BJ (cell line): ENCODE measurements at regions not wholly inside any gene's neighbourhood (a gene's known extent, or its start where the extent isn't known, plus 50 kb on each side); places are given as distances from the start of the nearest gene placed in this dataset.
A peak's percentile ranks its signal among the peaks of the same experiment; 100 is the strongest.

Experiments used
- CTCF ChIA-PET: fragments of 350-600 bp; formaldehyde crosslinking; extraction: SDS; loops from one replicate; lab custom pipeline; 2021; ENCODE audit warnings: antibody characterized with exemption, inconsistent platforms; lab: Yijun Ruan, JAX
- POLR2A ChIA-PET: fragments of 300-600 bp; sonication (Branson Sonifier 250); formaldehyde crosslinking; extraction: SDS; loops from one replicate; lab custom pipeline; 2021; ENCODE audit warnings: antibody characterized with exemption; lab: Charles Lee
- DNase-seq: peaks from one replicate; pipeline ENCODE4 v3.0.0-alpha.2; 2011; ENCODE audit warnings: low read depth
- H3K27me3 ChIP-seq: 2 replicates; pipeline ENCODE4 v1.6.0; 2011; ENCODE audit warnings: low read length; ENCODE audit not compliant: control insufficient read depth, insufficient read depth
- H3K36me3 ChIP-seq: 2 replicates; pipeline ENCODE4 v1.5.1; 2011; ENCODE audit warnings: low read length; ENCODE audit not compliant: control insufficient read depth, insufficient read depth
- H3K4me3 ChIP-seq: 2 replicates; pipeline ENCODE4 v1.5.1; 2011; ENCODE audit warnings: low read depth, mild to moderate bottlenecking, control low read depth, low read length
- TF ChIP-seq, protein P1 (sequence below): IDR thresholded peaks from 2 replicates; pipeline ENCODE4 v1.5.1; 2011; ENCODE audit warnings: low read depth, mild to moderate bottlenecking, control low read depth, inconsistent platforms, low read length, moderate library complexity; ENCODE audit not compliant: insufficient read depth

DNA sequence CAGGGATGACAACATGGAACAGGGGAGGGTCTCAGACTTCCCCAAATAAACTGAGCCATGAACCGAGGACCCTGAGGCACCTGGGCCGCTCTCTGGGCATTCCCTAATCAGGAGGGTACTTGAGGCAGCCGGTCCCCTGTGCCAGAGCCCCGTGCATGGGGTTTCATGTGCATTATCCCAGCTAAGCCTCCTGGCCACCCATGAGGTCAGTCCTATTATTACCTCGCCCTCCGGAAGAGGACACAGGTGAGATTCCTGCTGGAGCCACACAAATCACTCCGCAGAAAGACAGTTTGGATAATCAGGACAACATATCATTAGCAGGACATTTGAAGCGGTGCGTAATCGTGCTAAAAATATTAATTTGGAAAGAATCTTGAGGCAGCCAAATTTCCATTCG lies 274.0 kb downstream of the PARN start:
- ChIA-PET POLR2A (no interaction called here), CTCF (interaction anchor here (0.6 kb wide), 1 partner anchor 40 kb away, joined by 3 read pairs; no protein-coding TSS in a partner anchor)
- DNase-seq: no peak
- no peaks in the 10 kb centered on the region; the same call in 1 of the 2 replicates for H3K27me3 ChIP-seq
- TF ChIP-seq, protein P1, sequence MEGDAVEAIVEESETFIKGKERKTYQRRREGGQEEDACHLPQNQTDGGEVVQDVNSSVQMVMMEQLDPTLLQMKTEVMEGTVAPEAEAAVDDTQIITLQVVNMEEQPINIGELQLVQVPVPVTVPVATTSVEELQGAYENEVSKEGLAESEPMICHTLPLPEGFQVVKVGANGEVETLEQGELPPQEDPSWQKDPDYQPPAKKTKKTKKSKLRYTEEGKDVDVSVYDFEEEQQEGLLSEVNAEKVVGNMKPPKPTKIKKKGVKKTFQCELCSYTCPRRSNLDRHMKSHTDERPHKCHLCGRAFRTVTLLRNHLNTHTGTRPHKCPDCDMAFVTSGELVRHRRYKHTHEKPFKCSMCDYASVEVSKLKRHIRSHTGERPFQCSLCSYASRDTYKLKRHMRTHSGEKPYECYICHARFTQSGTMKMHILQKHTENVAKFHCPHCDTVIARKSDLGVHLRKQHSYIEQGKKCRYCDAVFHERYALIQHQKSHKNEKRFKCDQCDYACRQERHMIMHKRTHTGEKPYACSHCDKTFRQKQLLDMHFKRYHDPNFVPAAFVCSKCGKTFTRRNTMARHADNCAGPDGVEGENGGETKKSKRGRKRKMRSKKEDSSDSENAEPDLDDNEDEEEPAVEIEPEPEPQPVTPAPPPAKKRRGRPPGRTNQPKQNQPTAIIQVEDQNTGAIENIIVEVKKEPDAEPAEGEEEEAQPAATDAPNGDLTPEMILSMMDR: no peak
- H3K4me3 ChIP-seq: no peak overlapping the region
- H3K36me3 ChIP-seq: no peaks in the 10 kb centered on the region

DNA sequence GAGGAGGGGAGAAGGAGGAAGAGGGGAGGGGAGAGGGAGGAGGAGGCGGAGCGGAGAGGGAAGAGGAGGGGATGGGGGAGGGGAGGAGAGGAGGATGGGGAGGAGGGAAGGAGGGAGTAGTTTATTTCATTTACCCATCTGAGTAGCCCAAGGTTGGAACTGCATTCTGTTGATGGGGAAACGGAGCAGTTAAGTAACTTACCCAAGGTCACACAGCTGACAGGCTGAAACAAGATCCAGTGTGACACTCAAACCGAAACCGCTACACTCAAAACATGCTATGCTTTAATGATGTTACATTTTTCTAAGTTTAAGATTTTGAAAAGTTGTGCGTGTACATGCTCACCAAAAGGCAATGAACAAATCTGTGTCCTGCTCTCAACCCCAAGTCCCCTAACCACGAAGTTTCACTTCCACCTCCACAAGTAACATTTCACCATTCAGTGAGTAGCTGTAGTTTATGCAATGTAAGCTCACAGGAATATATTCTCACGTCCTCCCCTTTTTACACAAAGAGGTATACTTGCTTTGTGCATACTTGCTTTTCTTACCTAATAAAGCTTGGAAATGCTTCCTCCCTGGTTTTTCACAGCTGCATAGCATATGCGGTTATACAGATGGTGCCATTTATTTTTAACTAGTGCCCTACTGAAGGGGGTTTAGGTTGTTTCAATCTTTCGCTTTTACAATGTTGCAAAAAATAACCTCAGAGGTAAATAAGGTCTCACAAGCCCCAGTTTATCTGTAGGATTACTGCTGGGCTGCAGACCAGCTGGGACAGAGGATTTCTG lies 275.3 kb downstream of the PARN start:
- DNase-seq: no peak
- ChIA-PET POLR2A (interaction anchor here (0.6 kb wide), 1 partner anchor 37 kb away, joined by 10 read pairs; no protein-coding TSS in a partner anchor), CTCF (interaction anchor here (0.9 kb wide), 2 partner anchors 9 to 20 kb away, joined by 3 read pairs; no protein-coding TSS in a partner anchor)
- TF ChIP-seq, protein P1: no peak
- H3K36me3 ChIP-seq: no peaks in the 10 kb centered on the region
- no peaks in the 10 kb centered on the region; the same call in 1 of the 2 replicates for H3K27me3 ChIP-seq
- H3K4me3 ChIP-seq: peak overlapping the region; percentile 23

DNA sequence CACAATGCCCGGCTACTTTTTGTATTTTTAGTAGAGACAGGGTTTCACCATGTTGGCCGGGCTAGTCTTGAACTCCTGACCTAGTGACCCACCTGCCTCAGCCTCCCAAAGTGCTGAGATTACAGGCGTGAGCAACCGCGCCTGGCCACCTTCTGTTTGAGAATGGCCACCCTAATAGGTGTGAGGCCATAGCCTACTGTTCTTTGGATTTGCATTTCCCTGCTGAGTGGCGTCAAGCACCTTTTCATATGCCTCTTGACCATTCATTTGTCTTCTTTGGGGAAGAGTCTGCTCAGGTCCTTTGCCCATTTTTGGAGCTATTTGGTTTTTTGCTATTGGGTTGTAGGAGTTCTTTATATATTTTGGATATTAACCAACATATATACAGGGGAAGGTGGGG lies 276.7 kb downstream of the PARN start:
- DNase-seq: no peak
- no peaks in the 10 kb centered on the region for H3K36me3 ChIP-seq
- H3K4me3 ChIP-seq: no peak overlapping the region
- TF ChIP-seq, protein P1: no peak
- H3K27me3 ChIP-seq: no peaks in the 10 kb centered on the region
- ChIA-PET CTCF (no interaction called here), POLR2A (no interaction called here)

DNA sequence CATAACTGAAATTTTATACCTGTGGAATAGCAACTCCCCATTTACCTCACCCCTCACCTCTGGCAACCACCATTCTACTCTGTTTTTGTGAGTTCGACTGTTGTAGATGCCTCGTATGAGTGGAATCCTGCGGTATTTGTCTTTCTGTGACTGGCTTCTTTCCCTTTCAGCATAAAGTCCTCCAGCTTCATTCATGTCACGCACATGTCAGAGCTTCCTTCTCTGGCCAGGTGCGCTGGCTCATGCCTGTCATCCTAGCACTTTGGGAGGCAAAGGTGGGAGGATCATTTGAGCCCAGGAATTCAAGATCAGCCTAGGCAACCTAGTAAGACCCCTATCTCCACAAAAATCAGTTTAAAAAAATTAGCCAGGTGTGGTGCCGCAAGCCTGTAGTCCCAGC lies 278.4 kb downstream of the PARN start:
- TF ChIP-seq, protein P1: no peak

DNA sequence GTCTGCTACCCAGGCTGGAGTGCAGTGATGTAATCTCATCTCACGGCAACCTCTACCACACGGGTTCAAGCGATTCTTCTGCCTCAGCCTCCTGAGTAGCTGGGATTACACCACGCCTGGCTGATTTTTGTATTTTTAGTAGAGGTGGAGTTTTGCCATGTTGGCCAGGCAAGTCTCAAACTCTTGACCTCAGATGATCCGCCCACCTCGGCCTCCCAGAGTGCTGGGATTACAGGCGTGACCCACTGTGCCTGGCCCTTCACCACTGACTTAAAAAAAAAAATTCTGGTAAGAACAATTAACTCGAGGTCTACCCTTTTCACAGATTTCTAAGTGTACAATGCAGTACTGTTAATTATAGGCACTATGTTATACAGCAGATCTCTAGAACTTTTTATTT lies 279.4 kb downstream of the PARN start:
- no peaks in the 10 kb centered on the region for H3K27me3 ChIP-seq
- ChIA-PET CTCF (no interaction called here), POLR2A (no interaction called here)
- no peaks in the 10 kb centered on the region for H3K36me3 ChIP-seq
- H3K4me3 ChIP-seq: no peak overlapping the region
- TF ChIP-seq, protein P1: no peak
- no peak for DNase-seq

More for the DNA sequence above, 278.4 kb downstream of the PARN start:
- H3K36me3 ChIP-seq: no peaks in the 10 kb centered on the region
- H3K27me3 ChIP-seq: no peaks in the 10 kb centered on the region
- H3K4me3 ChIP-seq: no peak overlapping the region
- no peak for DNase-seq
- ChIA-PET CTCF (interaction anchor here (1.5 kb wide), 1 partner anchor 12 kb away, joined by 3 read pairs; no protein-coding TSS in a partner anchor), POLR2A (no interaction called here)
